Spleen (tissue), 7 donors: ENCODE measurements at regions not wholly inside any gene's neighbourhood (a gene's known extent, or its start where the extent isn't known, plus 50 kb on each side); places are given as distances from the start of the nearest gene placed in this dataset.

Source experiments
- CTCF ChIP-seq, 11 experiments: fragments of 200-600 bp in 7 of 11; fragments of 450-650 bp in 4 of 11; sonication (generic) in 4 of 11; IDR thresholded peaks in 8 of 11; conservative IDR thresholded peaks in 3 of 11; 1 replicate in 7 of 11; 2 replicates in 4 of 11; pipeline versions ENCODE4 v1.4.0 to v1.8.0; 2016 to 2021; ENCODE audit warnings: antibody characterized with exemption in 11 of 11, inconsistent platforms in 4 of 11, mild to moderate bottlenecking in 1 of 11
- POLR2A ChIP-seq, 3 donors: fragments of 450-650 bp; IDR thresholded peaks; one replicate each; pipeline ENCODE4 v1.5.1; 2017; ENCODE audit warnings: antibody characterized with exemption in 3 of 3, mild to moderate bottlenecking in 1 of 3
- donor health status: DM: no; HTN: no; CAD: no; lungs with moderate emphysema.
- donor health status: DM: no; HTN: no; CAD: no.
- donor health status: DM: no; HTN: no; CAD: no.

- no peak for TF ChIP-seq POLR2A (IDR thresholded peaks at IDR 0.05)
- no peak for TF ChIP-seq CTCF (IDR thresholded peaks at IDR 0.05 in 8 of 11, conservative IDR thresholded peaks at IDR 0.05 in 3 of 11)
These were observed 214.5 kb upstream of the SFRP2 start for GRCh38 chr4:154003378-154003777.
